Fibroblast of mammary gland (primary cell): ENCODE measurements at regions not wholly inside any gene's neighbourhood (a gene's known extent, or its start where the extent isn't known, plus 50 kb on each side); places are given as distances from the start of the nearest gene placed in this dataset.
A peak's percentile ranks its signal among the peaks of the same experiment; 100 is the strongest.

ENCODE experiments used
- DNase-seq: peaks from one replicate; pipeline ENCODE4 v3.0.0-alpha.2; 2010; ENCODE audit warnings: low read depth
- H3K4me3 ChIP-seq: 2 replicates; pipeline ENCODE4 v1.5.1; 2011; ENCODE audit warnings: low read depth, mild to moderate bottlenecking, low read length, moderate library complexity; ENCODE audit not compliant: control insufficient read depth
- TF ChIP-seq, protein P1 (sequence below): conservative IDR thresholded peaks from 2 replicates; pipeline ENCODE4 v1.5.1; 2011; ENCODE audit warnings: low read depth, low read length, inconsistent platforms; ENCODE audit not compliant: control insufficient read depth, insufficient read depth

DNA sequence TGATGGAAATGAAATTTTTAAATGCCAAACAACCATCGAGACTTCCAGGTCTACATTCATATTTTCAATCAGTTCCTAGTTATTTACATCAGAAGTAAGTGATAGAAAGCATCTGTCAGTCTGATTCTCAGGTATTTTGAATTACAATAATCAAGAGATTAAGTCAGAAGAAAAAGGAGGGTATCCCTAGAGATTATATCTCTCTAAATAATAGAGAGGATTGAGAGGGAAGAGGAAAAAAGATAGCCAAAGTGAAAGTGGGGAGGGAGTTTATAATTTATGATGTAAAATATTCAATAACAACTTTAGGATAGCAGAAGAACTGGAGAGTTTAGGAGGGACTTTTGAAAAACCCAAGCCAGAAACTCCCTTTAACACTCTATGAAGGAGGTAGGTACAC lies 400.2 kb downstream of the EFNA5 start:
- TF ChIP-seq, protein P1, sequence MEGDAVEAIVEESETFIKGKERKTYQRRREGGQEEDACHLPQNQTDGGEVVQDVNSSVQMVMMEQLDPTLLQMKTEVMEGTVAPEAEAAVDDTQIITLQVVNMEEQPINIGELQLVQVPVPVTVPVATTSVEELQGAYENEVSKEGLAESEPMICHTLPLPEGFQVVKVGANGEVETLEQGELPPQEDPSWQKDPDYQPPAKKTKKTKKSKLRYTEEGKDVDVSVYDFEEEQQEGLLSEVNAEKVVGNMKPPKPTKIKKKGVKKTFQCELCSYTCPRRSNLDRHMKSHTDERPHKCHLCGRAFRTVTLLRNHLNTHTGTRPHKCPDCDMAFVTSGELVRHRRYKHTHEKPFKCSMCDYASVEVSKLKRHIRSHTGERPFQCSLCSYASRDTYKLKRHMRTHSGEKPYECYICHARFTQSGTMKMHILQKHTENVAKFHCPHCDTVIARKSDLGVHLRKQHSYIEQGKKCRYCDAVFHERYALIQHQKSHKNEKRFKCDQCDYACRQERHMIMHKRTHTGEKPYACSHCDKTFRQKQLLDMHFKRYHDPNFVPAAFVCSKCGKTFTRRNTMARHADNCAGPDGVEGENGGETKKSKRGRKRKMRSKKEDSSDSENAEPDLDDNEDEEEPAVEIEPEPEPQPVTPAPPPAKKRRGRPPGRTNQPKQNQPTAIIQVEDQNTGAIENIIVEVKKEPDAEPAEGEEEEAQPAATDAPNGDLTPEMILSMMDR, result no peak
- no peak for DNase-seq
- H3K4me3 ChIP-seq, result no peak overlapping the region

DNA sequence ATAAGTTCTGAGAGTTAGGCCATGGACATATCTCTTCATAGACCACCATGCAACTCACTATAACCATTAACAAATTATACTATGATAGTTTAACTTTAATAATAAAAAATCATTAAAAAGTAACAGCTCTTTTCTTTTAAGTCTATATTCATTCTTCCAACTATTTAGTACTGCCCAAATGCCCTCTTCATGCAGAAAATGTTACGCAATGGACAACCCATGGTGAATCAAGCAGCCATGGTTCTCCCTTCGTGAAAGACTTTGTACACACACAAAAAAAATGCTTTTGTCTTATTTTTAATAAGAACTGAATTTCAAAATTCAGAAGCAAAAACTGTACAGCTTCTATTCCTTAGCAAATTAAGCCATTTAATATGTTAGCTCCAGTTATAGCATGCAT lies 401.1 kb downstream of the EFNA5 start:
- no peak for DNase-seq
- TF ChIP-seq, protein P1, result no peak
- no peak overlapping the region for H3K4me3 ChIP-seq

DNA sequence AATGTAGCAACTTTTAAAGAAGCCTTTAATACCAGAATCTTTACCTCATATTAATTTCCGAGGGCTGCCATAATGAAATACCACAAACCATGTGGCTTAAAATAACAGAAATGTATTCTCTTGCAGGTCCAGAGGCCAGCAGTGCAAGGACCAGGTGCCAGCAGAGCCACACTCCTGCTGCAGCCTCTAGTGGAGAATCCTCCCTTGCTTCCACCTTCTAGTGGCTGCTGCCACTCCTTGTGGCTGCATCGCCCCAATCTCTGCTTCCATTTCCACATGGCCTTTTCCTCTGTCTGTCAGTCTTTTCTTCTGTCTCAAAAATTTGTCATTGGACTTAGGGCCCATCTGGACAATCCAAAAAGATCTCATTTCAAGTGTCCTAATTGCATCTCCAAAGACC lies 401.5 kb downstream of the EFNA5 start:
- TF ChIP-seq, protein P1, result no peak
- DNase-seq, result no peak
- H3K4me3 ChIP-seq, result no peak overlapping the region

DNA sequence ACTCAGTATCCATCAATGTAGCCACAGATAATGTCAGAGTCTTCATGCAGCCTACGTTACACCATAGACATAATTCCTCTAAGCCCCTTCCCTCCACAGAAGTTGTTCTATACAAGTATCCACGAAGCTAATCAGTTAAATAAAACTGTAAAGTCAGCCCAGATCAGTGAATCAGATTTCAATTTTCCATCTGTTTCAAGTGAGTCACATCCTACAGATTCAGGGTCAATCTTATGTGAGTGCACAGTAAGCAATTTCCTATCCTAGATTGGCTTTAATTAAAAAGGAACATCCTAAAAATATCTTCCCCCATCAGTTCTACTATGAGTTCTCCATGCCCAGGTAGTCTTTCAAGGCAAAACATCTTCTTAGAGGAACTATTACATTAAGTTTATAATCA lies 402.5 kb downstream of the EFNA5 start:
- TF ChIP-seq, protein P1, result no peak
- DNase-seq, result peak; percentile 53
- no peak overlapping the region for H3K4me3 ChIP-seq

DNA sequence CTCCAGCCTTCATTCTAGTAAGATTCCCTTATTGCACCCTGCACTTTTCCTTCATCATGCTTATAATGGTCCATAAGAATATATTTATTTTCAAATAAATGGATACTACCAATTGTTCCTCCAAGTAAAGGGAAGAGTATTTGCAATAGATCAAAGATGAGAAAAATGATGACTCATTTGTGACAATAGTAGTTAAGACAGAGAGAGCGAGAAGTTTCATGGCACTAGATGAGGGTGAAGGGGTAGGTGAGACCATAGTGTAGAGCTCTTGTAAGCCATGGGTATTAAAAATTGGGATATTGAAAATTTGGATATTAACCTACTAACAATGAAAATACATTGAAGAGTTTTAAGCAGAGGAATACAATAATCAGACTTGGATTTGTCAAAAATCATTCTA lies 404.6 kb downstream of the EFNA5 start:
- no peak for DNase-seq
- TF ChIP-seq, protein P1, result no peak
- H3K4me3 ChIP-seq, result no peak overlapping the region

DNA sequence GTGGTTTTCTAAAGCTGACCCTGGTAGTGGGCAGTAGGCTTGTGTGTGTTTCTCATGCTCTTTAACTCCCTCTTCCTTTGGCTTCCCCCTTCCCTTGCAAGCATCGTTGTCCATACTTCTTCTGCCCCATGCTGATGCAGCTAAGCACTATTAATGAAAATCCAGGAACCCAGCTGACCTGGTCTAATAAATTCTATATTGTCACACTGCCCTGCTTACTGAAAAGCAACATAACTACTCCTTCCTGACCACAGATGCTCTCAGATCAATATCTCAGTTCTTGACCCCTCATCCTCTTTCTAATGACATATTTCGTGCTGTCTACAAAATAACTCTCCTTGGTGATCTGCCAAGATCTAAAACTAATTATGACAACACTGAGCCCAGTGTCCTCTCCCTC lies 405.5 kb downstream of the EFNA5 start:
- DNase-seq, result no peak
- H3K4me3 ChIP-seq, result no peak overlapping the region
- TF ChIP-seq, protein P1, result no peak

- TF ChIP-seq, protein P1, result no peak
- no peak for DNase-seq
- no peak overlapping the region for H3K4me3 ChIP-seq
These were observed 407.2 kb downstream of the EFNA5 start for GRCh38 chr5:107263387-107264018.
